ENCODE measurements at regions not wholly inside any gene's neighbourhood (a gene's known extent, or its start where the extent isn't known, plus 50 kb on each side); places are given as distances from the start of the nearest gene placed in this dataset.

DNA sequence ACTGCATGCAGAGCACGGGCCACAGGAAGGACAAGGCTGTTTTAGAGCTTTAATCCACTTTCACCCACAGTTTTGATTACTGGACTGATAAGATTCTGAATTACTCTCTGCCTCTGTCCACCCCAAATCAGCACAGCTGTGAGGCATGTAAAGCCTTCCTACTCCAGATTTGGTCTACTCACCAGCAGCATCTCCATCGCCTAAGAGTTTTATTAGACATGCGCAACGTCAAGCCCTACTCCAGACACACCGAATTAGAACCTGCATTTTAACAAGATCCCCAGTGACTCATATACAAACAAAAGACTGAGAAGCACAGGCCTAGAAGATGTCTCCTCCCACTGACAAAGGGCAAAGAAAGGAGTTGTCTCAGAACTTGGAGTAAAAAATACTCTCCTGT, 221.2 kb downstream of the TUSC7 start:
- TF ChIP-seq, protein P1, sequence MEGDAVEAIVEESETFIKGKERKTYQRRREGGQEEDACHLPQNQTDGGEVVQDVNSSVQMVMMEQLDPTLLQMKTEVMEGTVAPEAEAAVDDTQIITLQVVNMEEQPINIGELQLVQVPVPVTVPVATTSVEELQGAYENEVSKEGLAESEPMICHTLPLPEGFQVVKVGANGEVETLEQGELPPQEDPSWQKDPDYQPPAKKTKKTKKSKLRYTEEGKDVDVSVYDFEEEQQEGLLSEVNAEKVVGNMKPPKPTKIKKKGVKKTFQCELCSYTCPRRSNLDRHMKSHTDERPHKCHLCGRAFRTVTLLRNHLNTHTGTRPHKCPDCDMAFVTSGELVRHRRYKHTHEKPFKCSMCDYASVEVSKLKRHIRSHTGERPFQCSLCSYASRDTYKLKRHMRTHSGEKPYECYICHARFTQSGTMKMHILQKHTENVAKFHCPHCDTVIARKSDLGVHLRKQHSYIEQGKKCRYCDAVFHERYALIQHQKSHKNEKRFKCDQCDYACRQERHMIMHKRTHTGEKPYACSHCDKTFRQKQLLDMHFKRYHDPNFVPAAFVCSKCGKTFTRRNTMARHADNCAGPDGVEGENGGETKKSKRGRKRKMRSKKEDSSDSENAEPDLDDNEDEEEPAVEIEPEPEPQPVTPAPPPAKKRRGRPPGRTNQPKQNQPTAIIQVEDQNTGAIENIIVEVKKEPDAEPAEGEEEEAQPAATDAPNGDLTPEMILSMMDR (conservative IDR thresholded peaks at IDR 0.05; ENCODE audit: control insufficient read depth, insufficient read depth, low read depth, low read length): no peak
- H3K4me3 ChIP-seq (ENCODE audit: control insufficient read depth, low read depth, low read length): no peak overlapping the region
- peak; percentile 25 for DNase-seq (ENCODE audit: low read depth)

DNA sequence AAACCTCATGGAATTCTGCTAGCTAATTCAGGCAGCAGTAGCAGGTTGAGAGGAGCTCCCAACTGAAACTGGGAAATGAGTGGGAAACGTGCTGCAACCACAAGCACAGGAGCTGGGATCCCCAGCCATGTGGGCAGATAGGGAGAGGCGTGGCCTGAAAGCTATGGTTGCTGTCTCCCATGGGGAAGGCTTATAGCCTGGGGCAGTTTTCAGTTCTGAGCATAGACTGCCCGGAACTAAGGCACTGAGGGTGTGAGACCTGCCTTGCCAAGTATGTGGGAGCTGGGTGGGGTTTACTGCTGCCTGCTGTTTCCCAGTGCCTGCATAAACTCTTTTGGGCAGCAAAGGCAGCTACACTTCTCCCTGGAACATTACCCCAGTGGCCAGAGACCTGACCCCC, 229.5 kb downstream of the TUSC7 start:
- no peak overlapping the region for H3K4me3 ChIP-seq (ENCODE audit: control insufficient read depth, low read depth, low read length)
- TF ChIP-seq, protein P1 (conservative IDR thresholded peaks at IDR 0.05; ENCODE audit: control insufficient read depth, insufficient read depth, low read depth, low read length): no peak
- no peak for DNase-seq (ENCODE audit: low read depth)

DNA sequence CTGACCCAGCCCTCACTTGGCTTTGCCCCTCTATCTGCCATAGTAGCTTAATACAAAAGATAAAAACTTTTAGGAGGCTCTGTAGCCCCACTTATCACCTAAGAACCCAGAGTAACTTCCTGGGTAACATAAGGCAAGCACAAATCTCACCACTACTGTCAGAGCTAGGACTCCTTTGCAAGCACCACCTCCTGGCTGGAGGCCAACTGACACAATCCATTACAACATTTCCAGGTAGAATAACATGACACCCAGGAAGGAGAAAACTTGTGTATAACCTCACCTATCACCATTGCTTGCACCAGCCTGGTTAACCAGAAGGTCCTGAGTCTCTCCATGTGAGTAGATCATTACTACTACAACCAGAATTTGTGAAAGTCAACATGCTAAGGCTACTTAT, 230.0 kb downstream of the TUSC7 start:
- TF ChIP-seq, protein P1 (conservative IDR thresholded peaks at IDR 0.05; ENCODE audit: control insufficient read depth, insufficient read depth, low read depth, low read length): no peak
- DNase-seq (ENCODE audit: low read depth): no peak

DNA sequence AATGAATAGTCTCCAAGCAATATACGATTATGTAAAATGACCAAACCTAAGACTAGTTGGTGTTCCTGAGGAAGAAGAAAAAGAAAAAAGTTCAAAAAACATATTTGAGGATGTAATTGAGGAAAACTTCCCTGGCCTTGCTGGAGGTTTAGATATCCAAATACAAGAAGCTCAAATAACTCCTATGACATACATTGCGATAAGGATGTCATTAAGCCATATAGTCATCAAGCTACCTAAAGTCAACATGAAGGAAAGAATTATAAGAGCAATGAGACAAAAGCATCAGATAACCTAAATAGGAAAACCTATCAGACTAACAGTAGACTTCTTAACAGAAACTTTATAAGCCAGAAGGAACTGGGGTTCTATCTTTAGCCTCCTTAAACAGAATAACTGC, 231.1 kb downstream of the TUSC7 start:
- no peak overlapping the region for H3K4me3 ChIP-seq (ENCODE audit: control insufficient read depth, low read depth, low read length)
- TF ChIP-seq, protein P1 (conservative IDR thresholded peaks at IDR 0.05; ENCODE audit: control insufficient read depth, insufficient read depth, low read depth, low read length): no peak
- DNase-seq (ENCODE audit: low read depth): no peak

More for the DNA sequence above, 230.0 kb downstream of the TUSC7 start:
- H3K4me3 ChIP-seq (ENCODE audit: control insufficient read depth, low read depth, low read length): no peak overlapping the region

DNA sequence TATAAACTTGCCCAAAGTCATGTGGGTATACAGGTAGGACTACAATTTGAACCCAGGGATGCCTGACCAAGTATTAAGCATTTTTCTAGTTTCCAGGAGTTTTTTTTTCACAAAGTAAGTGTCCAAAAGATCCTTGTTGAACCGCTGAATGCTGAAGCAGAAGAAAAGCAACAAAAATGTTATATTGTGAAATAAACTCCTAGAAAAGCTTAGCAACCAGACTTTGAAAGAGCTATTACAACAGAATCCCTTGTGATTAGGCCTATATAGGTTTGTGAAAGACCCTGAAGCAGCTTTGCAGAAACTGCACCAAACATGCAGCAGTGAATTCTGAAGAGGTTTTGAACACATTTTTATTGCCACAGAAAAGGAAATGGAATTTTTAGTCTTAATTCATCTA, 236.8 kb downstream of the TUSC7 start:
- no peak for DNase-seq (ENCODE audit: low read depth)
- H3K4me3 ChIP-seq (ENCODE audit: control insufficient read depth, low read depth, low read length): no peak overlapping the region
- TF ChIP-seq, protein P1 (conservative IDR thresholded peaks at IDR 0.05; ENCODE audit: control insufficient read depth, insufficient read depth, low read depth, low read length): no peak

DNA sequence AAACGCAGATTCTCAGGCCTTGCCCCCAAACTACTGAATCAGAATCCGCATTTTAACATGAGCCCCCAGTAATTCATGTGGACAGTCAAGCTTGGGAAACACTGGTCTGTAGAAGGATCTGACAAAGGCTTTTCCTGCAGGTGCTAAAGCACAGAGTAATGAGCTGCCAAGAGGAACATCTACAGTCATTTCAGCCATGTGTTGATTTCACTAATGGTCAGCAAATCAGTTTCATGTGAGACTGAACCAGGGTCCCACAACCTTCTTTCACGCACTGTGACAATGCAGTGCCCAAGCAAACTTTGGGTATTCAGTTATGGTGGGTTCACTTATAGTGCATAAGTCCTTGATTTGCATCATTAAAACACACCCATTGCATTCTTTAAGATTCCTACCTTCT, 237.6 kb downstream of the TUSC7 start:
- H3K4me3 ChIP-seq (ENCODE audit: control insufficient read depth, low read depth, low read length): no peak overlapping the region
- no peak for DNase-seq (ENCODE audit: low read depth)
- TF ChIP-seq, protein P1 (conservative IDR thresholded peaks at IDR 0.05; ENCODE audit: control insufficient read depth, insufficient read depth, low read depth, low read length): no peak

DNA sequence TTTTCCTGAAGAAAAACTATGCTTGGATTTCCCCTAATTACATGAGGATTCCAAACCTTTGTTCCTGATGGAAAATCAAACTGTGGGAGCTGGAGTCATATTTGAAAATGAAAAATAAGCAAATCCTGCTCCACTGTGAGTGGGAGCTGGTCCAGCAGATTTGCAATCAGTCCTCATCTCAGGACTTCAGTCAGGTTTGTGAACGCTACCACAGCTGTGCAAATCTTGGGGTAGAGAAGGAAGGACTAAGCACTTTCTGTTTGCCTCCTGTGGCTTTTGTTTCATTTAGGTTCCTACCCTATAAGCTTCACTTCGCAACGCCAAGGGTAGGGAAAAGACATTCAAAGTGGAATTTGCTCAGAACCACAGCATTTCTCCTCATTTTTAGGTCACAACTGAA, 238.2 kb downstream of the TUSC7 start:
- TF ChIP-seq, protein P1 (conservative IDR thresholded peaks at IDR 0.05; ENCODE audit: control insufficient read depth, insufficient read depth, low read depth, low read length): no peak
- no peak for DNase-seq (ENCODE audit: low read depth)
- H3K4me3 ChIP-seq (ENCODE audit: control insufficient read depth, low read depth, low read length): no peak overlapping the region

Data from fibroblast of mammary gland (primary cell).